ENCODE measurements at regions not wholly inside any gene's neighbourhood (a gene's known extent, or its start where the extent isn't known, plus 50 kb on each side); places are given as distances from the start of the nearest gene placed in this dataset.

GRCh38 chr6:121653624-121654008, 218.2 kb downstream of the GJA1 start:
- no peak for FAIRE-seq
- H3K27me3 ChIP-seq (ENCODE audit: control insufficient read depth in 1 of 2, insufficient read depth in 2 of 2, low read length in 2 of 2): no peaks in the 10 kb centered on the region
- H3K9me3 ChIP-seq (ENCODE audit: low read length): no peaks in the 10 kb centered on the region
- intact Hi-C loops (cut with micrococcal nuclease; ENCODE audit: unreplicated experiment): no loop called here
- TF ChIP-seq KLF6 (CRISPR knock-in tag; IDR thresholded peaks at IDR 0.05) (no peak), ZNF275 (CRISPR knock-in tag; IDR thresholded peaks at IDR 0.05; ENCODE audit: borderline replicate concordance) (no peak), SMARCE1 (IDR thresholded peaks at IDR 0.05; ENCODE audit: borderline replicate concordance) (no peak), MNT (IDR thresholded peaks at IDR 0.05) (no peak), REXO4 (CRISPR knock-in tag; IDR thresholded peaks at IDR 0.05; ENCODE audit: borderline replicate concordance) (no peak), SKI (IDR thresholded peaks at IDR 0.05; ENCODE audit: partially characterized antibody) (no peak), ZNF513 (CRISPR knock-in tag; conservative IDR thresholded peaks at IDR 0.05) (no peak), IRF9 (CRISPR knock-in tag; IDR thresholded peaks at IDR 0.05; ENCODE audit: borderline replicate concordance) (no peak), MXD4 (CRISPR knock-in tag; IDR thresholded peaks at IDR 0.05) (no peak), PHB2 (IDR thresholded peaks at IDR 0.05; ENCODE audit: partially characterized antibody) (no peak), TFE3 (CRISPR knock-in tag; IDR thresholded peaks at IDR 0.05) (no peak), ZNF33B (CRISPR knock-in tag; IDR thresholded peaks at IDR 0.05) (no peak), ZFP36L1 (CRISPR knock-in tag; IDR thresholded peaks at IDR 0.05) (no peak), ZNF3 (CRISPR knock-in tag; IDR thresholded peaks at IDR 0.05) (no peak), PBX2 (CRISPR knock-in tag; IDR thresholded peaks at IDR 0.05) (no peak), ZNF326 (CRISPR knock-in tag; IDR thresholded peaks at IDR 0.05; ENCODE audit: borderline replicate concordance) (no peak), NFATC3 (CRISPR knock-in tag; IDR thresholded peaks at IDR 0.05) (no peak)
- H3K9ac ChIP-seq (ENCODE audit: insufficient read depth, low read depth, low read length): no peak overlapping the region
- WGBS (ENCODE audit: low lambda C conversion rate): 26% methylated on average over 11 of the region's 11 CpGs
- DNase-seq (ENCODE audit: low spot score): no peak
- H4K20me1 ChIP-seq (ENCODE audit: insufficient read depth, low read length): no peaks in the 10 kb centered on the region
- H3K36me3 ChIP-seq (replicated peaks in 1 of 2; ENCODE audit: control insufficient read depth in 1 of 2, insufficient read depth in 2 of 2, low read length in 2 of 2): no peaks in the 10 kb centered on the region
- CTCF ChIA-PET (ENCODE audit: low intra/inter-chr PET ratio, low total read pairs): no interaction called here
- in situ Hi-C loops (cut with HindIII; ENCODE audit: extremely low pct_ligation_motif_present, low pct_unique_long_range_greater_than_20kb): no loop called here
- no TSS peak for BruUV-seq (replicated peaks)
- no peak overlapping the region for H3K4me2 ChIP-seq (ENCODE audit: low read depth, low read length)
- no peaks in the 10 kb centered on the region for H3K4me1 ChIP-seq (ENCODE audit: insufficient read depth, low read length)
- H3K4me3 ChIP-seq (replicated peaks in 1 of 3; ENCODE audit: insufficient read depth in 1 of 3, low read depth in 2 of 3, low read length in 3 of 3): no peak overlapping the region
- no peak overlapping the region for H3K27ac ChIP-seq (ENCODE audit: extremely low read length, insufficient read depth, low read length)
- POLR2A ChIA-PET: no interaction called here
- no peak overlapping the region for H2AFZ ChIP-seq (ENCODE audit: low read length)
- no peak for ATAC-seq
- H3K79me2 ChIP-seq (ENCODE audit: insufficient read depth, low read length): no peaks in the 10 kb centered on the region
